ENCODE measurements at regions not wholly inside any gene's neighbourhood (a gene's known extent, or its start where the extent isn't known, plus 50 kb on each side); places are given as distances from the start of the nearest gene placed in this dataset.

- WGBS, 2 donors = 87 to 91% methylated on average over 3 of the region's 3 CpGs
- no peak for DNase-seq
- no peaks in the 10 kb centered on the region for H3K27me3 ChIP-seq
- H3K9me3 ChIP-seq = no peaks in the 10 kb centered on the region
- no peak overlapping the region for H3K4me3 ChIP-seq
- no peak for ATAC-seq
- H3K36me3 ChIP-seq (replicated peaks in 1 of 2; ENCODE audit: insufficient read depth in 1 of 2, low read depth in 2 of 2) = no peaks in the 10 kb centered on the region
- no peak overlapping the region for H3K27ac ChIP-seq
- intact Hi-C loops (cut with DNase I) = no loop called here
- H3K4me1 ChIP-seq = no peaks in the 10 kb centered on the region
- TF ChIP-seq CTCF (IDR thresholded peaks at IDR 0.05) (no peak), POLR2A (IDR thresholded peaks at IDR 0.05) (no peak)
These were observed 339.7 kb downstream of the TNS1 start for GRCh38 chr2:217662984-217663602.

- no peaks in the 10 kb centered on the region for H3K4me1 ChIP-seq
- no peak for ATAC-seq
- H3K9me3 ChIP-seq = no peaks in the 10 kb centered on the region
- DNase-seq = no peak
- no peak overlapping the region for H3K27ac ChIP-seq
- no peaks in the 10 kb centered on the region for H3K27me3 ChIP-seq
- TF ChIP-seq CTCF (IDR thresholded peaks at IDR 0.05) (no peak), POLR2A (IDR thresholded peaks at IDR 0.05) (no peak)
- no peaks in the 10 kb centered on the region for H3K36me3 ChIP-seq (replicated peaks in 1 of 2; ENCODE audit: insufficient read depth in 1 of 2, low read depth in 2 of 2)
- H3K4me3 ChIP-seq = no peak overlapping the region
- intact Hi-C loops (cut with DNase I) = no loop called here
These were observed 341.4 kb downstream of the TNS1 start for GRCh38 chr2:217661378-217661777.

- H3K27ac ChIP-seq = no peak overlapping the region
- intact Hi-C loops (cut with DNase I) = no loop called here
- TF ChIP-seq CTCF (IDR thresholded peaks at IDR 0.05) (no peak), POLR2A (IDR thresholded peaks at IDR 0.05) (no peak)
- ATAC-seq (no peak), DNase-seq (no peak)
- H3K36me3 ChIP-seq (replicated peaks in 1 of 2; ENCODE audit: insufficient read depth in 1 of 2, low read depth in 2 of 2) = no peaks in the 10 kb centered on the region
- H3K4me1 ChIP-seq = no peaks in the 10 kb centered on the region
- no peaks in the 10 kb centered on the region for H3K27me3 ChIP-seq
- no peaks in the 10 kb centered on the region for H3K9me3 ChIP-seq
- no peak overlapping the region for H3K4me3 ChIP-seq
These were observed 342.4 kb downstream of the TNS1 start for GRCh38 chr2:217660423-217660822.

- Histone ChIP-seq H3K4me1 (no peaks in the 10 kb centered on the region), H3K4me3 (no peak overlapping the region), H3K27ac (no peak overlapping the region), H3K27me3 (no peaks in the 10 kb centered on the region), H3K9me3 (no peaks in the 10 kb centered on the region), H3K36me3 (replicated peaks in 1 of 2; ENCODE audit: insufficient read depth in 1 of 2, low read depth in 2 of 2) (no peaks in the 10 kb centered on the region)
- no peak for TF ChIP-seq CTCF (IDR thresholded peaks at IDR 0.05)
- TF ChIP-seq POLR2A (IDR thresholded peaks at IDR 0.05) = no peak
- DNase-seq (no peak), ATAC-seq (no peak)
- intact Hi-C loops (cut with DNase I) = no loop called here
These were observed 344.0 kb downstream of the TNS1 start for GRCh38 chr2:217658806-217659205.

GRCh38 chr2:217657252-217657651 lies 345.5 kb downstream of the TNS1 start:
- Histone ChIP-seq H3K9me3 (no peaks in the 10 kb centered on the region), H3K4me1 (no peaks in the 10 kb centered on the region), H3K27me3 (no peaks in the 10 kb centered on the region), H3K27ac (no peak overlapping the region), H3K4me3 (no peak overlapping the region), H3K36me3 (replicated peaks in 1 of 2; ENCODE audit: insufficient read depth in 1 of 2, low read depth in 2 of 2) (no peaks in the 10 kb centered on the region)
- DNase-seq = no peak
- WGBS, 2 donors = 82 to 85% methylated on average over 9 of the region's 9 CpGs
- TF ChIP-seq CTCF (IDR thresholded peaks at IDR 0.05) (no peak), POLR2A (IDR thresholded peaks at IDR 0.05) (no peak)
- intact Hi-C loops (cut with DNase I) = no loop called here
- no peak for ATAC-seq

Data from body of pancreas (tissue), 4 donors.